CD14-positive monocyte (primary cell): ENCODE measurements at regions not wholly inside any gene's neighbourhood (a gene's known extent, or its start where the extent isn't known, plus 50 kb on each side); places are given as distances from the start of the nearest gene placed in this dataset.

Experiments used
- DNase-seq, 3 donors: peaks; one replicate each; pipeline ENCODE4 v3.0.0-alpha.2; 2011 to 2022
- H2AFZ ChIP-seq: 2 replicates; pipeline ENCODE4 v1.6.0; 2012; ENCODE audit warnings: mild to moderate bottlenecking, low read depth, low read length, inconsistent platforms; ENCODE audit not compliant: insufficient read depth, poor library complexity, severe bottlenecking
- H3K27ac ChIP-seq, 2 donors: 1 replicate in 1 of 2; 2 replicates in 1 of 2; pipeline ENCODE4 v1.5.1; 2012 to 2013; ENCODE audit warnings: low read length in 2 of 2, control low read depth in 1 of 2, inconsistent platforms in 1 of 2, low read depth in 1 of 2, mild to moderate bottlenecking in 1 of 2
- H3K27me3 ChIP-seq, 2 donors: one replicate each; pipeline versions ENCODE4 v1.6.0 to v1.6.1; 2011 to 2013; ENCODE audit warnings: low read length in 2 of 2; ENCODE audit not compliant: control insufficient read depth in 2 of 2, insufficient read depth in 2 of 2
- H3K36me3 ChIP-seq, 2 donors: replicated peaks in 1 of 2; 1 replicate in 1 of 2; 2 replicates in 1 of 2; pipeline versions ENCODE4 v1.5.1 to v1.6.1; 2012 to 2013; ENCODE audit warnings: low read length in 2 of 2, control low read depth in 1 of 2, inconsistent platforms in 1 of 2, mild to moderate bottlenecking in 1 of 2; ENCODE audit not compliant: insufficient read depth in 2 of 2, control insufficient read depth in 1 of 2
- H3K4me1 ChIP-seq, 2 donors: 1 replicate in 1 of 2; 2 replicates in 1 of 2; pipeline versions ENCODE4 v1.5.1 to v1.6.1; 2012 to 2013; ENCODE audit warnings: low read length in 2 of 2, control low read depth in 1 of 2, inconsistent platforms in 1 of 2, mild to moderate bottlenecking in 1 of 2, moderate library complexity in 1 of 2; ENCODE audit not compliant: insufficient read depth in 2 of 2, control insufficient read depth in 1 of 2
- H3K4me2 ChIP-seq: replicated peaks from 2 replicates; pipeline ENCODE3; 2012; ENCODE audit warnings: low read length, moderate library complexity, mild to moderate bottlenecking; ENCODE audit not compliant: poor library complexity, severe bottlenecking; ENCODE audit errors: extremely low read depth
- H3K4me3 ChIP-seq, 3 experiments: fragments of 200-600 bp in 1 of 3; sonication (generic) in 1 of 3; replicated peaks in 1 of 3; 1 replicate in 2 of 3; 2 replicates in 1 of 3; pipeline ENCODE4 v1.5.1; 2011 to 2013; ENCODE audit warnings: low read length in 3 of 3, mild to moderate bottlenecking in 3 of 3, control low read depth in 2 of 3, low read depth in 2 of 3, inconsistent platforms in 1 of 3, moderate library complexity in 1 of 3
- H3K79me2 ChIP-seq: 2 replicates; pipeline ENCODE4 v1.6.0; 2012; ENCODE audit warnings: mild to moderate bottlenecking, control low read depth, inconsistent platforms, low read length, moderate library complexity; ENCODE audit not compliant: insufficient read depth
- H3K9ac ChIP-seq: 2 replicates; pipeline ENCODE4 v1.6.0; 2017; ENCODE audit warnings: low read length, mild to moderate bottlenecking; ENCODE audit not compliant: insufficient read depth, poor library complexity, severe bottlenecking
- H3K9me3 ChIP-seq, 2 donors: replicated peaks in 1 of 2; 1 replicate in 1 of 2; 2 replicates in 1 of 2; pipeline versions ENCODE4 v1.5.1 to v1.6.1; 2012 to 2013; ENCODE audit warnings: low read length in 2 of 2, control low read depth in 1 of 2; ENCODE audit not compliant: control insufficient read depth in 1 of 2, insufficient read depth in 1 of 2
- H4K20me1 ChIP-seq: 2 replicates; pipeline ENCODE4 v1.6.0; 2012; ENCODE audit warnings: mild to moderate bottlenecking, low read length, control low read depth, moderate library complexity; ENCODE audit not compliant: insufficient read depth
- H3K27ac Mint-ChIP-seq, 7 donors: one replicate each; pipeline ENCODE4 v1.8.0; 2020; ENCODE audit warnings: mild to moderate bottlenecking in 7 of 7, mixed read lengths in 7 of 7, moderate library complexity in 6 of 7, inconsistent platforms in 2 of 7
- H3K27me3 Mint-ChIP-seq, 3 donors: one replicate each; pipeline ENCODE4 v1.8.0; 2021 to 2022; ENCODE audit warnings: low read depth in 3 of 3, mild to moderate bottlenecking in 3 of 3, mixed read lengths in 3 of 3, moderate library complexity in 3 of 3, inconsistent platforms in 1 of 3
- H3K36me3 Mint-ChIP-seq, 2 donors: one replicate each; pipeline ENCODE4 v1.8.0; 2020; ENCODE audit warnings: mixed read lengths in 2 of 2, inconsistent platforms in 1 of 2, mild to moderate bottlenecking in 1 of 2
- H3K4me1 Mint-ChIP-seq: one replicate; pipeline ENCODE4 v1.8.0; 2020; ENCODE audit warnings: mild to moderate bottlenecking, mixed read lengths
- H3K4me3 Mint-ChIP-seq, 2 donors: one replicate each; pipeline ENCODE4 v1.8.0; 2020; ENCODE audit warnings: mild to moderate bottlenecking in 2 of 2, mixed read lengths in 2 of 2, moderate library complexity in 1 of 2
- H3K9me3 Mint-ChIP-seq, 7 donors: one replicate each; pipeline ENCODE4 v1.8.0; 2020 to 2022; ENCODE audit warnings: mixed read lengths in 7 of 7, mild to moderate bottlenecking in 6 of 7, moderate library complexity in 6 of 7, inconsistent platforms in 2 of 7
- CTCF ChIP-seq: fragments of 200-600 bp; IDR thresholded peaks from one replicate; pipeline ENCODE4 v1.8.0; 2022; ENCODE audit warnings: antibody characterized with exemption, mild to moderate bottlenecking
- WGBS: methylation state at CpG from one replicate; pipeline ENCODE4 v1.1.5; 2013; ENCODE audit warnings: missing lambda C conversion rate; ENCODE audit not compliant: insufficient coverage; 5-methylcytosine and 5-hydroxymethylcytosine counted together
- intact Hi-C, 2 donors: fragments of 100-400 bp; cut with micrococcal nuclease; formaldehyde crosslinking; loops; one replicate each; pipeline versions ENCODE4 v1.15.0 to v1.15.1; 2023

GRCh38 chr3:117726776-117727175, 1017.2 kb downstream of the TUSC7 start:
- Mint-ChIP-seq H3K9me3 (peaks cover 0 to 4% (median 0%) of the 10 kb centered on the region in 7 donors), H3K27ac (no peak overlapping the region), H3K27me3 (peaks cover 0 to 12% (median 3%) of the 10 kb centered on the region in 3 donors), H3K36me3 (peaks cover 0 to 2% of the 10 kb centered on the region in 2 donors), H3K4me1 (peaks cover 13% of the 10 kb centered on the region), H3K4me3 (no peak overlapping the region)
- Histone ChIP-seq H3K4me2 (no peak overlapping the region), H3K9ac (no peak overlapping the region), H3K36me3 (no peaks in the 10 kb centered on the region), H3K27me3 (no peaks in the 10 kb centered on the region), H2AFZ (no peak overlapping the region), H4K20me1 (no peaks in the 10 kb centered on the region), H3K9me3 (no peaks in the 10 kb centered on the region), H3K4me1 (peaks cover 12 to 14% of the 10 kb centered on the region in 2 donors), H3K79me2 (no peaks in the 10 kb centered on the region), H3K27ac (no peak overlapping the region), H3K4me3 (no peak overlapping the region)
- DNase-seq, result no peak
- intact Hi-C loops, result no loop called here
- no peak for TF ChIP-seq CTCF

- Histone ChIP-seq H3K79me2 (no peaks in the 10 kb centered on the region), H3K4me3 (no peak overlapping the region), H3K9me3 (no peaks in the 10 kb centered on the region), H2AFZ (no peak overlapping the region), H3K4me2 (no peak overlapping the region), H3K27ac (no peak overlapping the region), H3K4me1 (peaks cover 0 to 5% of the 10 kb centered on the region in 2 donors), H4K20me1 (no peaks in the 10 kb centered on the region), H3K27me3 (no peaks in the 10 kb centered on the region), H3K9ac (no peak overlapping the region), H3K36me3 (no peaks in the 10 kb centered on the region)
- peaks cover 0 to 12% (median 3%) of the 10 kb centered on the region in 3 donors for H3K27me3 Mint-ChIP-seq
- intact Hi-C loops, result no loop called here
- peaks cover 3% of the 10 kb centered on the region for H3K4me1 Mint-ChIP-seq
- H3K36me3 Mint-ChIP-seq, result peaks cover 0 to 2% of the 10 kb centered on the region in 2 donors
- no peak overlapping the region for H3K27ac Mint-ChIP-seq
- no peak for TF ChIP-seq CTCF
- no peak overlapping the region for H3K4me3 Mint-ChIP-seq
- DNase-seq, result no peak
- no CpG with 5 or more reads among the region's 1 CpG for WGBS
- H3K9me3 Mint-ChIP-seq, result peaks cover 0 to 2% (median 0%) of the 10 kb centered on the region in 7 donors
Measured at GRCh38 chr3:117728226-117728625, 1018.6 kb downstream of the TUSC7 start.
